IPS-15b (cell line): ENCODE measurements at regions not wholly inside any gene's neighbourhood (a gene's known extent, or its start where the extent isn't known, plus 50 kb on each side); places are given as distances from the start of the nearest gene placed in this dataset.
"Not testable (repeated sequence)": the region's sequence is repeated elsewhere in the genome, so short reads cannot be mapped to it uniquely, and the experiment has no call there.

Source experiments
- H3K27me3 ChIP-seq: one replicate; pipeline ENCODE4 v1.6.1; 2013; ENCODE audit warnings: low read length; ENCODE audit not compliant: control insufficient read depth, insufficient read depth
- H3K36me3 ChIP-seq: one replicate; pipeline ENCODE4 v1.6.1; 2013; ENCODE audit warnings: low read length; ENCODE audit not compliant: control insufficient read depth, insufficient read depth
- H3K4me1 ChIP-seq: one replicate; pipeline ENCODE4 v1.6.1; 2013; ENCODE audit warnings: mild to moderate bottlenecking, low read length; ENCODE audit not compliant: control insufficient read depth, insufficient read depth
- H3K4me3 ChIP-seq: one replicate; pipeline ENCODE4 v1.5.1; 2013; ENCODE audit warnings: low read depth, low read length
- H3K9ac ChIP-seq: one replicate; pipeline ENCODE4 v1.6.1; 2013; ENCODE audit warnings: low read depth, mild to moderate bottlenecking, low read length
- H3K9me3 ChIP-seq: one replicate; pipeline ENCODE4 v1.6.1; 2013; ENCODE audit warnings: mild to moderate bottlenecking, low read length; ENCODE audit not compliant: control insufficient read depth, insufficient read depth

DNA sequence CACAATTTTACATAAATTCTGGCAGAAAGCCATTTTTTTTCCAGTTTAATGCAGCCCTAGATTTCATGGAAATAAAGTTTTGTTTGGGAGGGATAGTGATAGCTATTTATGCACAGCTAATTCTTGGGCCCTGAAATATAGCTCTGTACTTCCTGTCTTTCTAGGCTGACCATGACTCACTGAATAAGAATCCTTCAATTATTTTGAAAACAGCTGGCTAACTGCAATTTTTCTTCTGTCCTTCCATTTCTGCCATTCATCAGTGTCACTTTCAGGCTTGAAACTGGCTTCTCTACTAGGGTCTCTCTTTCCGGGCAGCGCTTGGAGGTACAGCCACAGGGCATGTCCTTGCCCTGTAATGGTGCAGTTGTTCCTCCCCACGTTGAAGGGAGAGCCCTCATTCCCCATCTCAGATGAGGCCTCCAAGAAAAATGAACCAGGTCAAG, 97.1 kb upstream of the TMEM178A start:
- Histone ChIP-seq H3K4me1 (peaks cover 5% of the 10 kb centered on the region), H3K36me3 (no peaks in the 10 kb centered on the region), H3K9ac (no peak overlapping the region), H3K9me3 (no peaks in the 10 kb centered on the region), H3K4me3 (no peak overlapping the region), H3K27me3 (no peaks in the 10 kb centered on the region)

DNA sequence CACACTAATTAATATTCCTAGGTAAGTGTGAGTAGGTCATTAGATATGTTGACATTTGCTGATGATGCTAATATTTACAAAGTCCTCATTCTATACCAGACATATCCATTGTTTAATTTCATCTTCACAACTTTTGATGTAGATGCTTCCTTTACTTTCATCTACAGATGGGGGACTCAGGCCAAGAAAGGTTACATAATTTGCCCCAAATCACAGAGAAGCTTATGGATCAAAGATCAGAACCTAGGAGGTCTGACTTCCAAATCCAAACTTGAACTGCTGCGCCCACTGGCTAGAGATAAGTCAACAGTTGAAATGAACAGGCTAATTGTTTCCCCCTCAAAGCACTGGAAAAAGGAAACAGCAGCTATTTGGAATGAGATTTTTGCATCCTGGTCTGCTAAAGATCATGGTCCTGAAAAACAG, 95.6 kb upstream of the TMEM178A start:
- H3K9ac ChIP-seq = no peak overlapping the region
- H3K9me3 ChIP-seq = no peaks in the 10 kb centered on the region
- H3K4me1 ChIP-seq = peaks cover 5% of the 10 kb centered on the region

DNA sequence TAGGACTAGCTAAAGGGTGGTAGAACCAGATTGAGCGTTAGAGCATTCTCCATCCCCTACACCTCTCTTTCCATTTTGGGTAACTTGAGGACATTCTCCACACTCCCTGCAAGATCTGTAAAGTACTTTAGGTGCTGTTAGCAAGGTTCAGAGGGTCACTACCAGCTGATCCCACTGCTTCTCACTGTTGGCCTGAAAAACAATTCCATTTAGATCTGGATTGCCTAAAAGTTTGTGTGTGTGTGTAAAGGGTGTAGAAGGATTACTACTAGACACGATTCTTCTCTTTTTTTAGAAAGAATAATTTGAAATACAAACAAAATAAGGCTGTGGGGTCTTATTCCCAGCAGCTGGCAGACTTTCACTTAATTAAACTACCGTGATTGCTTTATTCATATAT, 95.1 kb upstream of the TMEM178A start:
- Histone ChIP-seq H3K9me3 (no peaks in the 10 kb centered on the region), H3K9ac (no peak overlapping the region), H3K36me3 (no peaks in the 10 kb centered on the region), H3K27me3 (no peaks in the 10 kb centered on the region), H3K4me1 (peaks cover 5% of the 10 kb centered on the region), H3K4me3 (no peak overlapping the region)

More for the DNA sequence above, 95.6 kb upstream of the TMEM178A start:
- Histone ChIP-seq H3K27me3 (no peaks in the 10 kb centered on the region), H3K36me3 (no peaks in the 10 kb centered on the region), H3K4me3 (no peak overlapping the region)

DNA sequence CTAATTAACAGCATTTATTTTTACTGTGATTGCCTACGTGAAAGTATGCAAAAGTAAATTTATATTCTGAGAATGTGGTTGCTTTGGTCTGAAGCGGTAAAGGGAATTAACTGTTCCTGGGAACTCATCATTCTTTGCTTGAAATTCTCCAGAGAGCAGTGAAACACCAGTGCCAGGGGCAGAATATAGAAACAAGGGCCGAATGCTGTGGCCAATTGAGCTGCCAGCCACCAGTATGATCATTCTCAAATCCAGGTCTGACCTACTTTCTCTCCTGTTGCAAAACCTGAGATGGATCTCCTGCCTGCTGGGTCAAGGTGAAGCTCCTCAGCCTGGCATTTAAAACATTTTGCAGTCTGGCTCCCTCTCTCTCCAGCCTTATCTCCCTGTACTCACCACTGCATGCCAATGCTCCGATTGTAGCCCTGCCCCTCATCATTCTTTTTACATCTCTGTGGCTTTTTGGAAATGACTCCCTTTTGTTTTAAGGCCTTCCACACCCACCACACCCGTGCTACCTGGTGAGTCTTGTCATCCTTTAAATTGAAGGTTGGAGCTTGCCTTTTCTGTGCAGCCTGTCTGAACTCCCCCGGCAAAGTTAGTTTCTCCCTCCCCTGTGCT, 94.5 kb upstream of the TMEM178A start:
- Histone ChIP-seq H3K36me3 (no peaks in the 10 kb centered on the region), H3K4me1 (peaks cover 5% of the 10 kb centered on the region), H3K9ac (no peak overlapping the region), H3K4me3 (no peak overlapping the region), H3K9me3 (no peaks in the 10 kb centered on the region), H3K27me3 (no peaks in the 10 kb centered on the region)

DNA sequence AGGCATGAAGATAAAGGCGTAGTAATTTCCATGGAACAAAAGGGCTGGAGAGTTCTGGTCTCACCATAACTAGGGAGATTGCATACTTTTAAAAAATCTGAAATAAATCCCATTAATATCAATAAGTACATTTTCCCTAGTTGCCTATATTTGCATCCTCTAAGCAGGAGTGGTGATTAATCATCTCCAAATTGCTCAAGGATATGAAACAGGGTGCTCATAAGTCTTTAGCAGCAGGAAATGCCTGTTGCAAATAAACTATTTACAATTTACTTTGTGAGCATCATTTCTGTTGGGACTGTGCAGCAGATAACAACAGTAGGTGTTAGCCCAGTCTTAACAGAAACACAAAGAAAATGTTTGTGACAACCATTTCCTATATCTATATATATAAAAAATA, 92.4 kb upstream of the TMEM178A start:
- Histone ChIP-seq H3K36me3 (no peaks in the 10 kb centered on the region), H3K4me3 (no peak overlapping the region)

DNA sequence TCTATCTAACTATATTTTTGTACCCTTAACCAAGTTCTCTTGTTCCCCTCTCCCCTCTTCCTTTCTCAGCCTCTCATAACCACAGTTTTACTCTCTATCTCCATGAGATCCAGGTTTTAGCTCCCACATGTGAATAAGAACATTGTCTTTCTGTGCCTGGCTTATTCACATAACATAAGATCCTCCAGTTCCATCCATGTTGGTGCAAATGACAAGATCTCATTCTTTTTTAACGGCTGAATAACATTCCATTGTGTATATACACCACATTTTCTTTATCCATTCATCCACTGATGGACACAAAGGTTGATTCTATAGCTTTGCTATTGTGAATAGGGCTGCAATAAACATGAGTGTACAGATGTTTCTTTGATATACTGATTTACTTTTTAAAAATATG, 83.9 kb upstream of the TMEM178A start:
- Histone ChIP-seq H3K4me3 (no peak overlapping the region), H3K9ac (no peak overlapping the region), H3K4me1 (no peaks in the 10 kb centered on the region), H3K36me3 (no peaks in the 10 kb centered on the region), H3K27me3 (no peaks in the 10 kb centered on the region), H3K9me3 (no peaks in the 10 kb centered on the region)

More for the DNA sequence above, 92.4 kb upstream of the TMEM178A start:
- H3K27me3 ChIP-seq = no peaks in the 10 kb centered on the region
- H3K9me3 ChIP-seq = no peaks in the 10 kb centered on the region
- H3K9ac ChIP-seq = no peak overlapping the region
- peaks cover 5% of the 10 kb centered on the region for H3K4me1 ChIP-seq

DNA sequence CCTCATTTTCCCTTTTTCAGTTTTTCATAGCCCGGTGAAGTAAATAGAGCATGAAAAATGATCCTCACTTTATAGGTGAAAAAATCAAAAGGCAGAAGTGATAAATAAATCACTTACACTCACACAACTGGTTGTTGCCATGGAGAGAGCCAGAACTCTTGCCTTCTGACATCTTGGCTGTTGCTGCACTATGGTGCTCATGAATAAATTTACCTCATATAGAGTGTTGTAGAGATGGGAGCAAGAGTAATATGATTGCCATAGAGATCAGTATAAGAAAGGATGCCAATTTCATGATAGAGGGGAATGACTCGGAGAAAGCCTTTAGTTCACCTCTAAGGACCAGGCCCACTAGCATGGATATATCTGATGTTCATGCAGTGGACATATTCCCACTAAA, 82.5 kb upstream of the TMEM178A start:
- no peaks in the 10 kb centered on the region for H3K4me1 ChIP-seq
- H3K36me3 ChIP-seq = no peaks in the 10 kb centered on the region
- H3K9ac ChIP-seq = no peak overlapping the region
- no peaks in the 10 kb centered on the region for H3K9me3 ChIP-seq
- no peak overlapping the region for H3K4me3 ChIP-seq
- H3K27me3 ChIP-seq = no peaks in the 10 kb centered on the region

DNA sequence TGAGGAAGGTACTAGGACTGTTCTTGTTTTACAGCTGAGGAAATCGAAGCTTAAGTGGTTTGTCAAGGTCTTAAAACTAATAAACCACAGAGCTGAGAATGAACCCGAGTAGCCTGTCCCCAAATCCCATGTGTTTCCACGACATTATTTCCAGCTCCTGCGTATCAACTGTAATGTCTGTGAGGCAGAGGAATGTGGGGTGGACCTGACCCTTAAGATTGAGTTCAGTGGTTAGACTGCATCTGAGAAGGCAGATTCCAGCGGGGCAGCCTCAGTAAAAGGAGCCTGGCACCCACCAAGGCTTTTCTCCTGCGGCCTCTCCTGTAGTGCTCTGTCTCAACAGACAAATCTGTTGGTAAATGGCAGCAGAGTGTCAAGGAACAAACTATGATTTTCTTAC, 81.9 kb upstream of the TMEM178A start:
- no peaks in the 10 kb centered on the region for H3K36me3 ChIP-seq
- H3K4me3 ChIP-seq = no peak overlapping the region
- H3K4me1 ChIP-seq = no peaks in the 10 kb centered on the region
- H3K9ac ChIP-seq = no peak overlapping the region
- H3K9me3 ChIP-seq = no peaks in the 10 kb centered on the region
- H3K27me3 ChIP-seq = no peaks in the 10 kb centered on the region

DNA sequence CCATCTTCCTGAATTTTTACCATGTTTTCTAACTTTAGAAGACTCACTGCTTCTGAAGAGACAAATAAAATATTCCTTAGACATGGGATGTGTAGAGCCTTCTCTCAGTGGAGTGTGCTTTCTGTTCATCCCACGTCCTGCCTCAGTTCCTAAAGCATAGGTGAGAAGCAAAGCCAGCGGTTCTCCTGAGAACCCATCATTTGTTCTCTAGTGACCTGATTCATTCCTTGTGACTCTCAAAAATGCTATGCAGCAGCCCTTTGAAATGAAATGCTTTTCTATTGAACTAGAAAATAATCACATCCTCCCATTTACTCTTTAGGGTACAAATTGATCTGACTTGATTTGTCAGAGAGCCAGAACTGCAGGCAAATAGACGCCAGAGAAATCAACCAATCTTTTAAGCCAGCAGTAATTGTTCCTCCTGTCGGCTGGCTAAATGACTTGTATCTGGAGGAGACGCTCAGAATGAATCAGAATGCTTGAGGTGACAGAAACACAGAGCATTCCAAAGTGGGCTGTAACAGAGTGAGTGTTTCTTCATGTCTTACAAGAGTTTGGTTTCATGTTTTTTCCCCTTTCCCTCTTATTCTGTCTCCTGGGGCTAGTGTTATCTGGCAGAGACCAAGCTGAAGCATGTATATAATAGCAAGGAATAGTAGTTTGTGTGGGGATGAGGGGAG, 81.3 kb upstream of the TMEM178A start:
- no peaks in the 10 kb centered on the region for H3K27me3 ChIP-seq
- no peaks in the 10 kb centered on the region for H3K4me1 ChIP-seq
- H3K36me3 ChIP-seq = no peaks in the 10 kb centered on the region
- H3K9ac ChIP-seq = no peak overlapping the region
- no peaks in the 10 kb centered on the region for H3K9me3 ChIP-seq
- no peak overlapping the region for H3K4me3 ChIP-seq

DNA sequence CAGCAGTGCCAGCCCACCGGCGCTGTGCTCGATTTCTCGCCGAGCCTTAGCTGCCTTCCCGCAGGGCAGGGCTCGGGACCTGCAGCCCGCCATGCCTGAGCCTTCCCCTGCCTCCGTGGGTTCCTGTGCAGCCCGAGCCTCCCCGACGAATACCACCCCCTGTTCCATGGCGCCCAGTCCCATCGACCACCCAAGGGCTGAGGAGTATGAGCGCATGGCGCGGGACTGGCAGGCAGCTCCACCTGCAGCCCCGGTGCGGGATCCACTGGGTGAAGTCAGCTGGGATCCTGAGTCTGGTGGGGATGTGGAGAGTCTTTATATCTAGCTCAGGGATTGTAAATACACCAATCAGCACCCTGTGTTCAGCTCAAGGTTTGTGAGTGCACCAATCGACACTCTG, 80.2 kb upstream of the TMEM178A start:
- not testable (repeated sequence) for H3K4me1 ChIP-seq

DNA sequence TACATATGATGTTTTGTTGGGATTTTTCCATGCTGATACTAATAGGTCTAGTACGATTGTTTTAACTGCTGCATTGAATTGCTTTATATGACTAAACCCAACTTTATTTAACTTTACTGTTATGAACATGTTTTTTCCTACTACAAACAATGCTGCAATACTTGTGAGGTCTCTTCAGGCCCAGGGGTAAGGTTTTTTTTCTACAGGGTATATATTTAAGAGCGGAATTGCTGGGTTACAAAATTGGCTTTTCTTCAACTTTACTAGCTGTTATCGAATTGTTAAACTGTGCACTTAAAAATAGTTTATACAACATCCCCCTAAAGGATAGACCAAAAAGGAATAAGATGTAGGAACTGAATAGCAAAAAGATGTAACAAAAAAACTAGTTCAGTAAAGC, 78.5 kb upstream of the TMEM178A start:
- Histone ChIP-seq H3K27me3 (no peaks in the 10 kb centered on the region), H3K36me3 (no peaks in the 10 kb centered on the region), H3K9ac (no peak overlapping the region), H3K4me3 (no peak overlapping the region), H3K4me1 (no peaks in the 10 kb centered on the region), H3K9me3 (no peaks in the 10 kb centered on the region)

More for the DNA sequence above, 80.2 kb upstream of the TMEM178A start:
- H3K4me3 ChIP-seq, H3K36me3 ChIP-seq, H3K27me3 ChIP-seq, H3K9ac ChIP-seq, H3K9me3 ChIP-seq: not testable (repeated sequence)

DNA sequence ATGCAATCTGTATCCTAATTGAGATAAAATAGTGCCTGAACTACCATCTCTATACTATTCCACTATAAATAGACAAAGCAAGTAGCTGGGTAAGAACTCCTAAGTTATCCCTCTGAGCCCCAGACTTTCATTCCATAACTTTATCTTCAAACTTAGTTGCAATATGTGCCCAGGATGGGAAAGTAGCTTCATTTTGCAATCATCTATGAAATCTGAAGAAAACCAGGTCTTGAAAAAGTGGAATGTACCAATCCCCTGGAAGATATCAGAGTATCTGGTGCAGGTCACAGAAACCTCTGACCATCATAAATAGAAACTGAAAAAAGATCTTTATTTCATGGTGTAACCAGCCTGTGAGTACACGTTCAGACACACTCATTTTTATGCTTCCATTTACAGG, 78.1 kb upstream of the TMEM178A start:
- no peak overlapping the region for H3K9ac ChIP-seq
- H3K9me3 ChIP-seq = no peaks in the 10 kb centered on the region
- no peaks in the 10 kb centered on the region for H3K36me3 ChIP-seq
- no peaks in the 10 kb centered on the region for H3K27me3 ChIP-seq
- no peak overlapping the region for H3K4me3 ChIP-seq
- H3K4me1 ChIP-seq = no peaks in the 10 kb centered on the region
